Middle frontal gyrus (tissue), 1 donor: ENCODE measurements at regions not wholly inside any gene's neighbourhood (a gene's known extent, or its start where the extent isn't known, plus 50 kb on each side); places are given as distances from the start of the nearest gene placed in this dataset.
"Not testable (repeated sequence)": the region's sequence is repeated elsewhere in the genome, so short reads cannot be mapped to it uniquely, and the experiment has no call there.

Experiments
- DNase-seq: peaks from one replicate; pipeline ENCODE4 v3.0.0-alpha.2; 2015; ENCODE audit warnings: low spot score; ENCODE audit errors: extremely low spot score

DNA sequence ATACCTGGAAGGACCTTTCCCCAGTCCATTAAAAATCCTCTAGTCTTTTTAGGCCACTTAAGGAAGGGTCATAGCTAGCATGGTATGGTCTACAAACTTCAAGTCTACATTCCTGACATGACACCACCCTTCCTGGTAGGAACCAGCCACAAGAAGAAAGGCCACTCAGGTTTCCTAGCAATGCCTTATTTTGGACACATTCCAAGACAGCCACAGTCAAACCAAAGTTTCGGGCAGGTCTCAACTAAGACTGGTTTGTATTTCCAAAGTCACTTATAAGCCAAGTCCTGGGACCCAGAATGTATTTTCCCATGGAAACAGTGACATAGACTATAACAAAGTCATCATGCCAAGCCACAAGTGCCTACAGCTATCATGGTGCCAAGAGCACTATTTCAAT, 50.6 kb upstream of the SLC44A3 start:
- no peak for DNase-seq

- DNase-seq: no peak
Observed at GRCh38 chr1:94768036-94768435, 52.1 kb upstream of the SLC44A3 start.

- DNase-seq: no peak
Observed at GRCh38 chr1:94765958-94766357, 54.2 kb upstream of the SLC44A3 start.

- no peak for DNase-seq
Observed at GRCh38 chr1:94759188-94759587, 61.0 kb upstream of the SLC44A3 start.

DNA sequence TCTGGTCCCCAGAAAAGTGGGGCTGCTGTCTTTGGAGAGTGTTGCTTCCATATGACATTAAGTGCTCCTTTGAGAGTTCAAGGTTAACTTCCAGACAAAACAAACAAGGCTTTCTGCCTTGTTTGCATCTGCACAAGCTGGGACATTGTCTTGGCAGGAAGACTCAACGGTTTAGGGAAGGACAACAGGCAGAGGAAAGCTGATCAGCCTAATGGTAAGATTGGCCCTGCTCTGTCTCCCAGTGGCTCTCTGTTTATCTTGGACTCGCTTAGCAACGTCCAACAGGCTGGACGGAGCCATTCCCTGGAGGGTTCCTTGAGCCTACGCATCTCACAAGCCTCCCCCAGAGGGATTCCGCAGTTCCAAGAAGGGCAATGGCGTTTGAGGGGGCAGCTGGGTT, 62.2 kb upstream of the SLC44A3 start:
- DNase-seq: no peak

GRCh38 chr1:94755675-94756074, 64.5 kb upstream of the SLC44A3 start:
- no peak for DNase-seq

GRCh38 chr1:94755016-94755415, 65.1 kb upstream of the SLC44A3 start:
- DNase-seq: not testable (repeated sequence)

DNA sequence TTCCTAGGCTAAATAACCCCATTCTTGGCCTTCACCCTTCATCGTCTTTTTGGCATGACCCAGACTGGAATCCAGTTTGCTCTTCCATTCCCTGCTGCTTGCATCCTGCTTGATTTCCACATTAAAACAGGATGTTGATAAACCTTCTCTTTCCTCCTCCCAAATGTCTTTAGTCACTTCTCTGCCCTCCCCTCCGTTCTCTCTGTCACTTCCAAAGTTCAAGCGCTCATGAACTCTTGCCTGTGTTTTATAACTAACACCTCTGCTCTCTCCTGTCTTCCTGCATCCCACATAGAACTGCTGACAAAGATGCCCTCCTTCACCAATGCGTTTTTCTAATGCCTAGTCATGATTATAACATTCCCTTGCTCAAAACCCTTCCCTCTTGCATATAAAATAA, 65.6 kb upstream of the SLC44A3 start:
- DNase-seq: no peak

- no peak for DNase-seq
Observed at GRCh38 chr1:94754095-94754494, 66.1 kb upstream of the SLC44A3 start.

DNA sequence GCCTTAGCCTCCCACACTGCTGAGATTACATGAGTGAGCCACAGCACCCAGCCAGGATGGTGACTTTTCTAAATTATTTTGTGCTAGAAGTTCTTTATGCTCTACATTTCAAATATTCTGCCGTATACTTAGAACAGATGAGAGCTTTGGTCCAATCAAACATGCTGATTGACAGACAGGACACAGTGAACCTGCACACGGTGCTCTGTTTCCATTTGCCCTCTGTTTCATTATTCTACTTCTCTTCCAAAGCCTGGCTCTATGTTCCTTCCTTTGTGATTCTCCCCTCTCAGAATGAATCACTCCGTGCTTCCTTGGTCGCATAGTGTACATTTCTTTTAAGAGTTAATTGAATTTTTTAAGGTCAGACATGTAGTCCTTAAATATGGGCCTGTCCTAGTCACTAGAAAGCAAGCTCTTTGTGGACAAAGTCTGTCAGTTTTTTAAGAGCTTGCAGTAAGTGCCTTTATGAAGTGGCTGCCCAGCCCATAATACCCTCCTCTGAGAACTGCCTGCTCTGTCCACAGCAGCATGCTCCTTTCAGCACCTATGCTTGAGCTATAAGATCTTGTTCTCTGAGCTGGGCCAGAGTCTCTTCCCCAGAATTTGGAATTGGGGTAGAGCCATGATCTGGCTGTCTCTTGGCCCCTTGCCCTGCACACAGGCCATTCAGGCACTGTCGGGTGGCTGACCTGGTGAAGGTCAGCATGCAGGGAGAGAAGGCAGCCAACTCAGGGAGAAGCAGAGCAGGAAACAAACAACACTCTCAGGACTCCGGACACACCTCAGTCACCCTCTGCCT, 66.8 kb upstream of the SLC44A3 start:
- no peak for DNase-seq

GRCh38 chr1:94751483-94751882, 68.7 kb upstream of the SLC44A3 start:
- DNase-seq: not testable (repeated sequence)

DNA sequence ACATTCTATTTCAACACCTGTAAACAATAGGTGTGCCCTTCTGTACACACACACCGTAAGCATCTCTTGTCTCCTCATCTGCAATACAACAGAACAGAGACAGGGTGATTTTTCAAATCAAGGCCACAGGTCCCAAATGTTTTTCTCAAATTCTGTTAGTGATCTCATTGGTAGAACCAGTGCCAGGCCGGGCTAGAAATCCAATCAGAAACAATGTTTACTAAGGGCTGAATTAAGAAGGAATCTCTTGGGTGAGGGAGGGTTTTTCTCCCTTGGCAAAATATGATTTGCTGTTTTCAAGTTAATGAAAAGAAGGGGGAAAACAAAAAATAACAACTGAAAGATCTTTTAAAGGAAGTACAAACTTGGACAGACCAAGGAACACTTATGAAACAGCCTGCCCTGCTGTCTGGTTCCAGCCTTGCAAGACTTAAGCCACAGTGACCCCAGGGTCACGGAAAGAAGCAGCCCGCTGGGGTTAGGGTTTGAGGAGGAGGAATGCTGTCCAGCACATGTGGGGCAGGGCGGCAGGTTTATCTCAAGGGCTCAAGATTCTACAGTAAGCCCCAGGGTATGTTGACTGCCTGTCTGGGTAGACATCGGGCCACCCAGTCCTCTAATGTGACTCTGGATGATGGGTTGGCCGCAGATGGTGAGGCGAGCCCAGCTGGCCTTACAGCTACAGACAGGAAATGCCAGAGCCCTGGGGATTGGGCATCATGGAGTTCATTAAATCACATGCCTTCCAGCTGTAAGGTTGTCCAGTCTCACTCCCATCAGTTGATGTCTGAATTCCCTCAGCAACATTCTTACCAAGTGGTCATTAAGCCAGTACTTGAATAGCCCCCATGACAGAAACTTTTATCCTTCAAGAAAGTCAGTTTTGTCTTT, 73.3 kb upstream of the SLC44A3 start:
- no peak for DNase-seq

- DNase-seq: no peak
Observed at GRCh38 chr1:94745742-94746141, 74.4 kb upstream of the SLC44A3 start.

DNA sequence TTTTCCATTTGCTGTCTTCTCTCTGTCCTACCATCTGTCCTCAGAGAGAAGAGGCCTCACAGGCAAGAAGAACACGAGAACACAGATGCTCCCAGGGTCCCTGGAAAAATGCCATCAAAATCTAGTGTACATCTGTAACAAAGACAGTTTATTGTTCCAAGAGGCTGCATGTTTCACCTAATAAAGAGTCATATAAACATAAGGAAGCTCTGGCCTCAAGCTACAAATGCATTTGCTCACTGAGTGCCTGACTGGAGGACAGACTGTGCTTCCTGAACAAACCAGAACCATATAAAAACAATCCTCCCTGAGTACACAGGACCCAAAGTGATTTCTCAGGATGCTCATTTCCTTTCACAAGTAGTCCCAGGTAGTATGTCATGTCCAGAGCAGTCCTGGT, 76.3 kb upstream of the SLC44A3 start:
- DNase-seq: no peak

GRCh38 chr1:94741996-94742395, 78.2 kb upstream of the SLC44A3 start:
- DNase-seq: no peak

- DNase-seq: no peak
Observed at GRCh38 chr1:94741510-94741909, 78.6 kb upstream of the SLC44A3 start.

- no peak for DNase-seq
Observed at GRCh38 chr1:94739521-94740061, 80.6 kb upstream of the SLC44A3 start.

- no peak for DNase-seq
Observed at GRCh38 chr1:94738371-94738770, 81.8 kb upstream of the SLC44A3 start.

DNA sequence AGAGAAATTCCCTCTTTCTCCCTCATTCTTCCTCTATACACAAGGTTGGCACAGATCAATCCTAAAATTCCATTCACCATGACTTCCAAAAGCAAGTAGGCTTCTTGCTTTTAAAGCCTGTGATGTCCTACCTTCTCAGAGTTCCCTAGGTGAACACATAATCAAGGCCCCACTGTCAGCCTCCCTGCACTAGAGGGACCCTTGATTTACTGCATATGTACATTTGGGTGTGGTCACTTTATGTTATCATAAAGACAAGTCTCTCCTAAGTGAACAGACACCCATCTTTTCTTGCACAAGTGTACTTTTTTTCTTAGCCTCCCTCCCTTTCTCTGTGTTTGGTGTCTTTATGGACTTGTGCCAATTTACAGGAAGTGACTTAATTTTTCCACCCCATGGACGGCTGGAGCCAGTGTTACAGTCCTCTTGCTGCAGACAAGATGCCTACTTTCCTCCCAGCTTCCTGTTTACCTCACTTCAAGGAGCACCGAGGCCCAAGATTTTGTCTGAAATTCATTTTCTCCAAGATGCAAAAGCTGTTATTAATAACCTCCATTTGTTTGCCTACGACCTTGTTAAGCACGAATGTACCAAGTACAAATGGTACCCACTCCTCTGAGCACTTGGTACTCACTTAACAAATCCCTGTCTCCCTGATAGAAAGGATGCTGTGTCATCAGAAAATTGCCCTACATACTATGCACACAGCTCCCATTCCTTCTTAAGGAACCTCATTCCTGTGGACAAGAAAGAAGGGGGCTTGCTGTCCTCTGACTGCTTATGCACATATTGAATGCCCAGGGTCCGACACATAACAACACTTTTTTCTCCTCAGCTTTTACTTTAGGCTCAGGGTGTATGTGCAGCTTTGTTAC, 82.8 kb upstream of the SLC44A3 start:
- no peak for DNase-seq

- no peak for DNase-seq
Observed at GRCh38 chr1:94736549-94736948, 83.6 kb upstream of the SLC44A3 start.

- DNase-seq: no peak
Observed at GRCh38 chr1:94736073-94736472, 84.1 kb upstream of the SLC44A3 start.
